ELF-1 (cell line): ENCODE measurements at regions not wholly inside any gene's neighbourhood (a gene's known extent, or its start where the extent isn't known, plus 50 kb on each side); places are given as distances from the start of the nearest gene placed in this dataset.
"Not testable (repeated sequence)": the region's sequence is repeated elsewhere in the genome, so short reads cannot be mapped to it uniquely, and the experiment has no call there.

Experiments used
- DNase-seq: peaks from one replicate; pipeline ENCODE4 v3.0.0-alpha.2; 2016; ENCODE audit warnings: low read depth, low spot score

DNA sequence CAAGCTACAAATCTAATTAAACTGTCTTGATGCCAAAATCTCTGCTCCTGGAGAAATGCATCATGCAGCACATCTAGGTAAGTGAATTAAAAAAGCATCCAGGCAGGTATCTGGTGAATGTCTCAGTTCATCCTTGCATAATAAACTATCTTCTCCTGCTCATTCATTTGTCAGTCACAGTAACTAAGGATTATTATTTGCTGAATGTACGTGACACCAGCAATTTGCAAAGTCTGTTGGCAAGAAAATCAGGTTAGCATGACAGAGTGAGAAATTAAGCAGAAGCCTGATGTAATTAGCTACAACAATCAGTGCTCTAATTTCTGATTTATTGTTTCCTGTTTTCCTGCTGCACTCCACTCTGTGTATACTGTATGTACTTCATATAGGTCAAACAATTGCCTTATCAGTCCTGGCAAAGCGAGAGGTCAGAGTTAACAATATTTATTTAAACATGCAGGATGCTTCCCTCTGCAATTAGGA, 213.6 kb downstream of the FBXO8 start:
- no peak for DNase-seq

DNA sequence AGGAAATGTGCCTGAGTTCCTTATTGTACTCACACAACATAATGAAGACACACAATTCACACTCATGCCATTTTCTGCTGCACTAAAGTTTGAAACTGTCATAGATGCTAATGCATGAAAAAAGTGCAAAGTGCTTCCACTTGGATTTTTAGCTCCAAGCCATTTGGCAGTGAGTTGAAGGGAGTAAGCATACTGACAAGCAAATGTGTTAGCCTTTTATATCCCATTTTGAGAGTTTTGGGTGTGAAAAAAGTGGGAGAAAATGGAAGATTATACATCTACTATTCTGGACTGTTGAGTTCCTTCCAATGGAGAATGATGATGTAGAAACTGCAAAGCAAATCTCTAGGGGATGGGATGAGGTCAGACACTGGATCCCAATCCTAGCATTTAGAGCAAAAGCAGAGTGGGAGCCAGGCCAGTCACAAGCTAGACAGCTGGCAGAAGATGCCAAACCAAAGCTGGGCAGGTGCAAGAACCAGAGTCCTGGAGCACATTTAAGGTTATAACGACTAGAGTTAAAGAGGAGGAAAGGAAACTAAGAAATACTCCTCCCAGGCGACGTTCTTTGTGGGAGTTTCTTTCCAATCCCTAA, 216.8 kb downstream of the FBXO8 start:
- no peak for DNase-seq

DNA sequence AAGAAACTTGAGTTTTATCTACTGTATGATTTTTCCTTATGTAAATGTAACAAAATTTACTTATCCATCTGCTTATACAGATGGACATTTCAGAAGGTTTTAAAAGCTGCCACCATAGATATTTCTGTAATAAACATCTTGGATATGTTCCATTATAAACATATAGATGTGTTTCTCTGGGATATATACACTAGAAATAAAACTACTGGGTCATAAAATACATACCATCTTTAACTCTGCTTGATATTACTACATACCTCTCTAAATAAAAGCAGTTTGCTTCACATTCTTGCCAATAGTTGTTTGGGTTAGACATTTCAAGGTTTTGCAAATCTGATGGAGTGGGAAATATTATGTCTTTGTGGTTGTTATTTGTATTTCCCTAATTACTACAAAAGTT, 220.6 kb downstream of the FBXO8 start:
- no peak for DNase-seq

DNA sequence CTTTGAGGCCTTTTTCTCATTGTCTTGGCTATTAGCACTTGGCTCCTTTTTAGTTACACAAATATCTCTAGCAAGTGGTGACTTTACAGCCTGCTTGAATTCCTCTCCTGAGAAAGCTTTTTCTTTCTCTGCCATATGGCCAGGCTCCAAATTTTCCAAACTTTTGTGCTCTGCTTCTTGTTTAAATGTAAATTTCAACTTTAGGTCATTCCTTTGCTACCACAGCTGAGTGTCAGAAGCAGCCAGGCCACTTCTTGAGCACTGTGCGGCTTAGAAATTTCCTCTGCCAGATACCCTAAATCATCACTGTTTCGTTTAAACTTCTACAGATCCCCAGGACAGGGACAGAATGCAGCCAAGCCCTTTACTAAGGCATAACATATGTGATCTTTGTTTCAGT, 222.4 kb downstream of the FBXO8 start:
- no peak for DNase-seq

DNA sequence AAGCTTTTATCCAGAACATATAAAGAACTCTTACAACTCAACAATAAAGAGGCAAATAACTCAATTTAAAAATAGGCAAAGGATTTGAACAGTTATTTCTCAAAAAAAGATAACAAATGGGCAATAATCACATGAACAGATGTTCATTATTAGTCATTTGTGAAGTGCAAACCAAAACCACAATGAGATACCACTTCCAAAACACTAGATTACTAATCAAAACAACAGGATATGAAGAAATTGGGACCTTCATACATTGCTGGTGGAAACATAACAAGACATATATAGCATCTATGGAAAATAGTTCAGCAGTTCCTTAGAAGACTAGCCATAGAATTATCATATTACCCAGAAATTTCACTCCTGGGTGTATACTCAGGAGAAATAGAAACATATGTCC, 224.6 kb downstream of the FBXO8 start:
- DNase-seq = no peak

DNA sequence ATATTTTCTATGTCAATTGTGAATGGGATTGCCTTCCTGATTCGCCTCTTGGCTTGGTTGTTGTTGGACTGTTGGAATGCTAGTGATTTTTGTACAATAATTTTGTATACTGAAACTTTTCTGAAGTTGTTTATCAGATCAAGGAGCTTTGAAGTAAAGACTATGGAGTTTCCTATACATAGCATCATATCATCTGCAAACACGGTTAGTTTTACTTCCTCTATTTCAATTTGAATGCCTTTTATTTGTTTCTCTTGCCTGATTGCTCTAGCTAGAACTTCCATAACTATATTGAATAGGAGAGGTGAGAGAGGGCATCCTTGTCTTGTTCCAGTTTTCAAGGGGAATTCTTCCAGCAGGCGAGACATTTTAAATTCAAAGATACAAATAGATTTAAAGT, 226.5 kb downstream of the FBXO8 start:
- DNase-seq = no peak

DNA sequence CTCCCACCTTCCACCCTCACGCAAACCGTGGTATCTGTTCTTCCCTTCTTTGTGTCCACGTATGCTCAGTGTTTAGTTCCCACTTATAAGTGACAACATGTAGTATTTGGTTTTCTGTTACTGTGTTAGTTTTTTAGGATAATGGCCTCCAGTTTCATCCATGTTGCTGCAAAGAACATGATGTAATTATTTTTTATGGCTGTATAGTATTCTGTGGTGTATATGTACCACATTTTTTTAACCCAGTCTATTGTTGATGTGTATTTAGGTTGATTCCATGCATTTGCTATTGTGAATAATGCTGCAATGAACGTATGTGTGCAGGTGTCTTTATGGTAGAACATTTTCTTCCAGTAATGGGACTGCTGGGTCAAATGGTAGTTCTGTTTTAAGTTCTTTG, 228.1 kb downstream of the FBXO8 start:
- DNase-seq = no peak

DNA sequence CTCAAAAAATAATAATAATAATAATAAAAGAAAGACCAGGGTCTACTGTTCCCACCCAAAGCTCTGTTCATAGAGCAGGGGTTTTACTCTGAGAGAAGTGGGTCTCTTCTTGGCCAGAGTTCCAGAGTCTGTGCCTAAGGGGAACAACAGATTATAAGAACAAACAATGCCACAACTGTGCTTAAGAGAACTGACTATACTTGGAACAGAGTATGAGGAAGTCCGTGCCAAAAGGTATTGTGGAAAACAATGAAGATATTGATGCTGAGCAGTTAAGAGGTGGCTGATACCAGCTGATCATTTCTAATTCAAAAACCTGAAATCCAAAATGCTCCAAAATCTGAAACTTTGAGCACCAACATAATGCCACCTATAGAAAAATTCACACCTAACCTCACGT, 229.6 kb downstream of the FBXO8 start:
- DNase-seq = no peak

DNA sequence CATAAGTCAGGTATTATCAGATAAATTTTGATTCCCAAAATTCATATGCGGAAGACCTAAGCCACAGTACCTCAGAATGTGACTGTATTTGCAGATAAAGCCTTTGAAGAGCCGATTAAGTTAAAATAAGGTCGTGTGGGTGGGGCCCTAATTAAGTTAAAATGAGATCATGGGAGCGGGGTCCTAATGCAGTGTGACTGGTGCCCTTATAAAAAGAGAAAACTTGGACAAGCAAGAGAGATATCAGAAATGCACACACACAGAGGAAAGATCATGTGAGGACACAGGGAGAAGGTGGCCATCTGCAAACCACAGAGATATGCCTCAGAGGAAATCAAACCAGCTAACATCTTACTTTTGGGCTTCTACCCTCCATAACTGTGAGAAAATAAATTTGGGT, 236.1 kb downstream of the FBXO8 start:
- DNase-seq = no peak

DNA sequence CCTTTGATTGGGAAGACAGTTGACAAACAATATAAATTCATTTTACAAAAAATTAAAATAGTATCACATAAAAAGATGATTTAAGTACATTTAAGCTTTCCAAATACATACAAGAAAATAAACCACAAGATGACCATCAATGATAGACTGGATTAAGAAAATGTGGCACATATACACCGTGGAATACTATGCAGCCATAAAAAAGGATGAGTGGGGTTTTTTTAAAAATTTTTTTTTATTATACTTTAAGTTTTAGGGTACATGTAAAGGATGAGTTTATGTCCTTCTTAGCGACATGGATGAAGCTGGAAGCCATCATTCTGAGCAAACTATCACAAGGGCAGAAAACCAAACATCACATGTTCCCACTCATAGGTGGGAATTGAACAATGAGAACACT, 237.6 kb downstream of the FBXO8 start:
- DNase-seq = not testable (repeated sequence)

DNA sequence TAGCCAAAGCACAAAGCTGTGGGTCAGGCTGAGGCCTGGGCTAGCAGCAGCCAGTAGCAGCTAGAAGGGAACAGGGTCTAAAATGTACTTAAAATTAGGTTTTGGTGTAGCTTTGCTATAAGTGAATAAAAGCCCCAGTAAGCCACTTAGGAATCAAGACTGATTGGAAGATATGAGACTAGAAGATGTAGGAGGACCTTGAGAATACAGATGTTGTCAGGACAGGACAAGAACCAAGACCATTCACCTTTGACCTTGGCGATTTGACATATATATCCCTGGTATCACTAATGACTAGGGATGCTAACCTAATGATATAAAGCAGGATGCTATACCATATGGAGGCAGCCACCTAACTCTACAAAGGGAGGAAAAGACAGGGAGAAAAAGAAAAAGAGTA, 238.1 kb downstream of the FBXO8 start:
- no peak for DNase-seq

DNA sequence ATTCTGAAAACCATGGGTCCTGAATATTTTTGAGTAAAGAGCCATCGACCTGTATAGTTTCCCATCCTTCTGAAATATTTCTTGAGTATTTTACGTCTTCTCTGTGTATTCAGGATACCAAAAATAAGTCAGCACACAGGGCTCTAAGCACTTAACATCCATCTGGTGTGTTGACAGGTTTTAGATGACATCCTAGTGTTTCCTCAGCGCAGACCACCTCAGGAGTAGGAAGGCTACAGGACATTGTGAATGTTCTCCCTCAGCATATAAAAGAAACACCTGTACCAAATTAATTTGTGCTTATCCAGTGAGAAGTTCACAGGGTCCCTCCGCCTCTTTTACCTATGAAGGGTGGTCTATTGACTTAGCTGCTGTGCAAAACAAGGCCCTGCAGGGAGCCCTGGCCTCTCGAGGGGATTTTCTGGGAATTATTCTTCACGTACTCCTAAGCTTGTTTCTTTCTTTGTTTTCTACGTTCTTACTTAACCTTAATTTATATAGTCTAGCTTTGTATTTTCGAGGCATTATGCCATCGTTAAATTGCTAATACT, 241.8 kb downstream of the FBXO8 start:
- no peak for DNase-seq

DNA sequence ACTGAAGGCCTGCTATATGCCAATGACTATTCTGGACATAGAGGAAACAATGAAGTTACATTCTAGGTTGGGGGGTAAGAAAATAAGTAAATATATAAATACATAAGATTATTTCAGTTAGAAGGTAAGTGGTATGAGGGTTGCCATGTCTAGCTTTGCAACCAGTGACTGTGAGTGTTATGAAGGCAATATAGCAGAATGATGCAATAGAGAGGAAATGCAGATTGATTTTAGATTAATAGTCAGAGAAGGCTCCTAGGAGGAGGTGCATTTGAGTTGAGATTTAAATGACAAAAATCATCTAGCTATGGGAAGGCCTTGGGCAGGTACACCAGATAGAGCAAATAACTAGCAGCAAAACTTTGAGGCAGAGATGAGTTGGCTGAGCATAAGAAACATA, 243.2 kb downstream of the FBXO8 start:
- DNase-seq = no peak

DNA sequence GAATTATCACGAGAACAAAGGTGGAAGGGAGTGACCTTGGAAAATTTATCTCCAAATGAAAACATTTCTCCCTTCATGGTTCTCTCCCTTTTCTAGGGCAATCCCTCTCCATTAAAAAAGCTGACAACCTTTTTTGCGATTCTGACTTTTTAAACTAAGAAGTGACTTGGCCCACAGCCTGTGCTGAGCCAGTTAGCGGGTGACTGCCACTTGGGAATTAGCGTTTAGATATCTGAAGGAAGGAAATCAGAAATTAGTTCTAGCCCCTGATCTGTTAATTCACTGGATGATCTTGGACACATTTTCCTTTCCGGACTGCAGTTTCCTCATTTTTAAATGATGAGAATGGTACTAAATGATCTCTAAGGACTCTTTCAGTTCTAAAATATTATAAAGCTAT, 245.0 kb downstream of the FBXO8 start:
- DNase-seq = no peak

DNA sequence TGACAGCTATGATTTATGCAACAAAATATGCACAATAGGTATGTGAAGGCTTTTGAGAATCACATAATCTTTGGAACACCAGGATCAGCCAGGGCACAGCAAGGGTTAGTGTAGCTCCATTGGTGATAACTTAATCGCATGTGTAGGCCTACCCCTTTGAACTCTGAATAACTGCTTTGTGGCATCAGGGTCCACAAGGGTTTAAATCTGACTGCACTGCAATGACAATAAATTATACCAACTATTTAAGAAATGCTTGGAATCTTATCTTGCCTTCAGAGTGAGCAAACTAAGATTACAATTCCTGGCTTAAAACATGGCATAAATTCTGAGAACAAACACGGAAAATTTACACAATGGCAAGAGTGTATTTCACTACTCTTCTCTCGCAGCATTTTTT, 245.8 kb downstream of the FBXO8 start:
- no peak for DNase-seq

DNA sequence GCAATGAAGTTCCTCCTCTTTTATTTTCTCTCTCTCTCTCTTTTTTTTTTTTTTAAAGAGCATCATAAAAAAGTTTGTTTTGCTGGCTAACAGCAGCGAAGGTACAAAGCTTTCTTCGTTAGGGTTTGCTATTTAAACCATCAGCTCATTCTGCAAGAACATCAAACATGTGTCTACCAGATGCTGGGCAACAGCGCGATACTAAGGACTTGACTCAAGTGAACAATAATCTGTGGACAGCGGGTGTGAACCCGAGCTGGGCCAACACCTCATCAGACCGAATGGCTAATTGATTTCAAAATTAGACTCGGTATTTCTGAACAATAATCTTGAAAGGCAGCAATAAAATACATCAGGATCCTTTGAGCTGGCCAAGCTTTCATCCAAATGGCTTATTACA, 246.4 kb downstream of the FBXO8 start:
- no peak for DNase-seq

DNA sequence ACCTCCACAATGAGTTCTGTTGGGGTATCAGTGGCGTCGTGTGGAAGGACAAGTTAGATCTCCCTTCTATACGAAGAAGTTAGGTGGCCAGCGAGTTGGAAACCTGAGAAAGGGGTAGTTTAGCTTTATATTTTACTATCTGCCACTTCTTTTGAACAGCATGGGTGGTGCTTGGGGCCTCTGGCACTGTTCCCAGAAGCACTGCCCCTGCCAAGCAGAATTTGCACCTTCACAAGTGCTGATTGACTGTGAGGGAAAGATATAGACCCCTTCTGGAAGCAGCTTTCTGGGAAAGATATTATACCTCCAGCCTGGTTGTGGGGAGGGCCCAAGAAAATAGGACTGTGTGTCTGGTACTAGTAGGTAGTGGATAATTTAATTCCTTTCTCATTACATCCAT, 246.9 kb downstream of the FBXO8 start:
- DNase-seq = no peak

DNA sequence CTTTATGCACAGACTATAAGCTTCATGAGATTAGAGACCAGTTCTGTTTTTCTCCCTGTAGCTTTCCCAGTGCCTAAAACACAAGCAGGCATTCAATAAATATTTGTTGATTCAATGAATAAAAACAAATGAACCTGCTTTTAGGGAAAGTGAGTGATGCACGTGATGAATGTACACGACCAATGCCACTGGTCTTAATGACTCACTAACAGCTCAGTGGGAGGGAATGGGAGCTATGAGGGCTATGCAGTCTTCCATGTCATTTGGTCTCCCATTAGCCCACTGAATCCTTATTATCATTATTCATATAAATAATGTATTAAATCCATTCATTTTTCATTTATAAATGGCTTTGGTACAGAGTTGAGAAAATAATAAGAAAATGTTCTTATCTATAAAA, 247.4 kb downstream of the FBXO8 start:
- no peak for DNase-seq

DNA sequence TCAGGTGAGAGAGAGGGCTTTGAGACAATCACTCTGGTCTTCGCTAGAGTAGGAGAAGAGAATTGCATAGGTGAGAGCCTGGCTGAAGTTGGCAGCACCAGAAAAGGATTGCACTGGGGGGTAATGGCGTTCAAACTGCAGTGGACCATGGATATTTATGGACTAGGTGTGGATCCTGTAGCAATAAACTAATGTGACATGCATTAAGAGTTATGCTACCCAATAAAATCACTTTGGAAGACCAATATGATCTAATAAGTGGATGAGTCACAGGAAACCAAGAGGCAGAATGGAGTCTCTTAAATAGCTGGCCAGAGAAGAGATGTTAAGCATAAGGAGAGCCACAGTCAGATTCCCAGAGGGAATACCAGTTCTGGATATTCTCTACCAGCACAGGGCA, 259.8 kb downstream of the FBXO8 start:
- DNase-seq = no peak

DNA sequence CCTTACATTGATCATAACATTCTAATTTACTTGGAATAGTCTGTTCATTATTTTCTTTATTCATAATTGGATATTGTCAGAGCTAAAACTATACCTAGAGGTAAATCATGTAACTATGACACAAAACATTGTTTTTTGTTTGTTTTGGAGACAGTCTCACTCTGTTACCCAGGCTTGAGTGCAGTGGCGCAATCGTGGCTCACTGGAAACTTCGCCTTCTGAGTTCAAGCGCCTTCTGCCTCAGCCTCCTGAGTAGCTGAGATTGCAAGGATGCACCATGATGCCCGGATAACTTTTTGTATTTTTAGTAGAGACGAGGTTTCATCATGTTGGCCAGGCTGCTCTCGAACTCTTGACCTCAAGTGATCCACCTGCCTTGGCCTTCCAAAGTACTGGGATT, 265.2 kb downstream of the FBXO8 start:
- no peak for DNase-seq

DNA sequence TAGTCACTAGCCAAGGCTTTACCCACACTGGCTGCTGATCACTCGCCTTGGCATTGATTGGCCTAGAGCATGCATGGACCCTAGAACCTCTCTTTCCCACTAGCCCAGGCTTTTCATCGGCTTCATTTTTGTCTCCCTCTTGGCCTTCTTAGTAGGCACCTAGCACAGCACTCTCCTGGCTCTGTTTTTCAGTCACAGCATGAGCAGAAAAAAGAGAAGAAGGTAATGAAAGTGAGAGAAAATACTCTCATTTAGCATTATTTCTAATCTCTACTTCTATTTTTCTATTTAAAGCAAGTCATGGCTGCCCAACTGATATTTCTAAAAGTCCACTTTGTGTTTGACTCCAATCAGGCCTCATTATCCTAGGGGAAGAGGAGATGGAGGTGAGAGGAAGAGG, 267.2 kb downstream of the FBXO8 start:
- DNase-seq = no peak

DNA sequence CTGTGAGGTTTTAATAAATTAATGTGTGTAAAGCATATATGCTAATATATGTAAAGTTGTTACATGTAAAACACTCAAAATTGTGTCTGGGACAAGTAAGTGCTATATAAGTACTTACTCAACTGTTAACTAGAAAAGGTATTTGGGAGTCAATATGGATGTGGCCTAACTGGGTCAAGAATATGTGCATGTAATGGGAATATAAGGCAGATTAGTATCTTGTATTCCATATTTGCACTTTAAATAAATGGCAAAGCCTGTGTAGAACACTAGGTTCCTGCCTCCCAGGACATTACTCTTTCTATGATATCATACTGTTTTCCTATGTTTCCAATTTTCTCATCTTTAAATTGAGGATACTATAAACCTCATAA, 270.6 kb downstream of the FBXO8 start:
- no peak for DNase-seq

DNA sequence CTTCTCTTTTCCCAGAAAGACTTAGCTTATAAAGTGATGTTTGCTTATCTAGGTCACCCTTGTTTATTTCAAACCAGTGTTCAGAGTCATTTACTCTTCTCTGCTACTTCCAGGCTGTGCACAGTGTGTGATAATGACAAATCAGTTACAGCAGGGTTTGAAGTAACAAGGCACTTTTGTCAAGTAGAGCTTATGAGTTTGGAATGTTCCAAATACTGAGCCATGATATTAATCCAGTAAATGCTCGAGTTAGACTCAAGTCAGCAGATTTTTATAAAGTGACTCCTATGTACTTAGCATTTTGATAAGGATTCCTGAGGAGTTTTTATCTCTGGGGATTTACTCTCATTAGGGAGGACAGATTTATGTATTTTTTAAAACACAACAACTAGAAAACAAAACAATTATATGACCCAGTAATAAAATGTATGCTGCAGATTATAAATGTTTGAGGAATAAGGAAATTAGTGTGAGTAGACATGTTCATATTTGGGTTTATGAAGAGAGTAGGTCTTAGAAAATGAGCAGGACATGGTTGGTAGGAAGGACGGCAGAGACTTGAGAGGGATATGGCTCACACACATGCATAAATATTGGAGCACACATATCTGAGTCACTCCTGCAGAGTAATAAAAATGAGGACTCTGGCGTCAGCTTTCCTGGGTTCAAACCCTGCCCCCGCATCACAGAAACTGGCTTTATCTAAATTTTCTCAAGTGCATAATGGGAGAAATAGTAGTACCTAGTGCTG, 271.2 kb downstream of the FBXO8 start:
- no peak for DNase-seq
